Right lobe of liver (tissue), 4 donors: ENCODE measurements at regions not wholly inside any gene's neighbourhood (a gene's known extent, or its start where the extent isn't known, plus 50 kb on each side); places are given as distances from the start of the nearest gene placed in this dataset.

ENCODE experiments used
- POLR2A ChIP-seq: fragments of 450-650 bp; IDR thresholded peaks from one replicate; pipeline ENCODE4 v1.6.1; 2017; ENCODE audit warnings: antibody characterized with exemption, mild to moderate bottlenecking
- TF ChIP-seq, protein P1 (sequence below), 4 donors: fragments of 200-600 bp in 3 of 4; fragments of 450-650 bp in 1 of 4; IDR thresholded peaks; one replicate each; pipeline versions ENCODE4 v1.5.1 to v1.8.0; 2016 to 2022; ENCODE audit warnings: antibody characterized with exemption in 4 of 4, mild to moderate bottlenecking in 2 of 4
- donor health status: DM: no; HTN: no; CAD: no.
- donor health status: DM: no; HTN: no; CAD: no.
- donor health status: DM: no; HTN: yes; CAD: no.

- TF ChIP-seq, protein P1, sequence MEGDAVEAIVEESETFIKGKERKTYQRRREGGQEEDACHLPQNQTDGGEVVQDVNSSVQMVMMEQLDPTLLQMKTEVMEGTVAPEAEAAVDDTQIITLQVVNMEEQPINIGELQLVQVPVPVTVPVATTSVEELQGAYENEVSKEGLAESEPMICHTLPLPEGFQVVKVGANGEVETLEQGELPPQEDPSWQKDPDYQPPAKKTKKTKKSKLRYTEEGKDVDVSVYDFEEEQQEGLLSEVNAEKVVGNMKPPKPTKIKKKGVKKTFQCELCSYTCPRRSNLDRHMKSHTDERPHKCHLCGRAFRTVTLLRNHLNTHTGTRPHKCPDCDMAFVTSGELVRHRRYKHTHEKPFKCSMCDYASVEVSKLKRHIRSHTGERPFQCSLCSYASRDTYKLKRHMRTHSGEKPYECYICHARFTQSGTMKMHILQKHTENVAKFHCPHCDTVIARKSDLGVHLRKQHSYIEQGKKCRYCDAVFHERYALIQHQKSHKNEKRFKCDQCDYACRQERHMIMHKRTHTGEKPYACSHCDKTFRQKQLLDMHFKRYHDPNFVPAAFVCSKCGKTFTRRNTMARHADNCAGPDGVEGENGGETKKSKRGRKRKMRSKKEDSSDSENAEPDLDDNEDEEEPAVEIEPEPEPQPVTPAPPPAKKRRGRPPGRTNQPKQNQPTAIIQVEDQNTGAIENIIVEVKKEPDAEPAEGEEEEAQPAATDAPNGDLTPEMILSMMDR (IDR thresholded peaks at IDR 0.05) = no peak
- no peak for TF ChIP-seq POLR2A
Measured at GRCh38 chr15:29635513-29636098, 186.7 kb downstream of the TJP1 start.
